GM12878 (cell line): ENCODE measurements at regions not wholly inside any gene's neighbourhood (a gene's known extent, or its start where the extent isn't known, plus 50 kb on each side); places are given as distances from the start of the nearest gene placed in this dataset.

Experiments used
- CBFB ChIP-seq: IDR thresholded peaks from 2 replicates; pipeline ENCODE4 v1.6.1; 2016; ENCODE audit warnings: antibody characterized with exemption, low read depth
- CREM ChIP-seq: IDR thresholded peaks from 2 replicates; pipeline ENCODE4 v1.6.1; 2014; ENCODE audit warnings: antibody characterized with exemption, low read depth
- CTCF ChIP-seq, 3 experiments: IDR thresholded peaks in 2 of 3; conservative IDR thresholded peaks in 1 of 3; 2 replicates each; pipeline ENCODE4 v1.5.1; 2011; ENCODE audit warnings: low read depth in 3 of 3, low read length in 3 of 3, mild to moderate bottlenecking in 3 of 3, control low read depth in 2 of 3, moderate library complexity in 2 of 3, inconsistent platforms in 1 of 3, mixed read lengths in 1 of 3; ENCODE audit not compliant: control insufficient read depth in 2 of 3, insufficient read depth in 1 of 3; ENCODE audit errors: extremely low read depth in 1 of 3
- POLR2A ChIP-seq: IDR thresholded peaks from 2 replicates; pipeline ENCODE4 v1.6.1; 2011; ENCODE audit warnings: low read depth, mild to moderate bottlenecking, low read length
- TCF12 ChIP-seq: IDR thresholded peaks from 2 replicates; pipeline ENCODE4 v1.6.1; 2011; ENCODE audit warnings: low read depth, mild to moderate bottlenecking, low read length
- ZBED1 ChIP-seq: IDR thresholded peaks from 2 replicates; pipeline ENCODE4 v1.6.1; 2016; ENCODE audit warnings: borderline replicate concordance

- TF ChIP-seq CREM (no peak), ZBED1 (no peak), CTCF (IDR thresholded peaks at IDR 0.05 in 2 of 3, conservative IDR thresholded peaks at IDR 0.05 in 1 of 3; ENCODE audit: control insufficient read depth in 2 of 3, extremely low read depth in 1 of 3, insufficient read depth in 1 of 3, low read depth in 3 of 3, low read length in 3 of 3) (no peak), TCF12 (no peak), POLR2A (no peak), CBFB (no peak)
Observed at GRCh38 chr14:45721472-45721871, 468.5 kb upstream of the MIS18BP1 start.
